ENCODE measurements at regions not wholly inside any gene's neighbourhood (a gene's known extent, or its start where the extent isn't known, plus 50 kb on each side); places are given as distances from the start of the nearest gene placed in this dataset.

- Histone ChIP-seq H4K20me1 (ENCODE audit: insufficient read depth, low read length) (no peaks in the 10 kb centered on the region), H3K4me3 (replicated peaks in 1 of 3; ENCODE audit: low read depth in 2 of 3, low read length in 3 of 3) (no peak overlapping the region), H2AFZ (ENCODE audit: insufficient read depth, low read depth, low read length, poor library complexity, severe bottlenecking) (no peak overlapping the region), H3K4me1 (ENCODE audit: control insufficient read depth in 1 of 2, insufficient read depth in 2 of 2, low read length in 2 of 2) (no peaks in the 10 kb centered on the region), H3K27ac (ENCODE audit: low read depth in 1 of 2, low read length in 2 of 2) (no peak overlapping the region), H3K9ac (ENCODE audit: insufficient read depth, low read length, poor library complexity, severe bottlenecking) (no peak overlapping the region), H3K27me3 (ENCODE audit: control insufficient read depth in 2 of 2, insufficient read depth in 2 of 2, low read length in 2 of 2) (no peaks in the 10 kb centered on the region), H3K79me2 (ENCODE audit: insufficient read depth, low read length) (no peaks in the 10 kb centered on the region), H3K4me2 (replicated peaks; ENCODE audit: extremely low read depth, low read length, poor library complexity, severe bottlenecking) (no peak overlapping the region), H3K9me3 (replicated peaks in 1 of 2; ENCODE audit: control insufficient read depth in 1 of 2, insufficient read depth in 1 of 2, low read length in 2 of 2) (peaks cover 5 to 8% of the 10 kb centered on the region in 2 donors), H3K36me3 (replicated peaks in 1 of 2; ENCODE audit: control insufficient read depth in 1 of 2, insufficient read depth in 2 of 2, low read length in 2 of 2) (no peaks in the 10 kb centered on the region)
- Mint-ChIP-seq H3K4me3 (no peak overlapping the region), H3K9me3 (peaks cover 1 to 11% (median 9%) of the 10 kb centered on the region in 7 donors), H3K27me3 (ENCODE audit: low read depth in 3 of 3) (no peaks in the 10 kb centered on the region), H3K36me3 (no peaks in the 10 kb centered on the region), H3K27ac (no peak overlapping the region), H3K4me1 (no peaks in the 10 kb centered on the region)
- no peak for DNase-seq
- no peak for TF ChIP-seq CTCF (IDR thresholded peaks at IDR 0.05)
- whole genome bisulfite sequencing (ENCODE audit: insufficient coverage) = no CpG with 5 or more reads among the region's 4 CpGs
- intact Hi-C loops (cut with micrococcal nuclease) = no loop called here
These were observed 703.6 kb downstream of the CPS1 start for GRCh38 chr2:211259831-211260476.

- Histone ChIP-seq H3K4me2 (replicated peaks; ENCODE audit: extremely low read depth, low read length, poor library complexity, severe bottlenecking) (no peak overlapping the region), H3K27ac (ENCODE audit: low read depth in 1 of 2, low read length in 2 of 2) (no peak overlapping the region), H3K9me3 (replicated peaks in 1 of 2; ENCODE audit: control insufficient read depth in 1 of 2, insufficient read depth in 1 of 2, low read length in 2 of 2) (peaks cover 0 to 4% of the 10 kb centered on the region in 2 donors), H2AFZ (ENCODE audit: insufficient read depth, low read depth, low read length, poor library complexity, severe bottlenecking) (no peak overlapping the region), H3K9ac (ENCODE audit: insufficient read depth, low read length, poor library complexity, severe bottlenecking) (no peak overlapping the region), H3K79me2 (ENCODE audit: insufficient read depth, low read length) (no peaks in the 10 kb centered on the region), H3K36me3 (replicated peaks in 1 of 2; ENCODE audit: control insufficient read depth in 1 of 2, insufficient read depth in 2 of 2, low read length in 2 of 2) (no peaks in the 10 kb centered on the region), H3K4me1 (ENCODE audit: control insufficient read depth in 1 of 2, insufficient read depth in 2 of 2, low read length in 2 of 2) (no peaks in the 10 kb centered on the region), H4K20me1 (ENCODE audit: insufficient read depth, low read length) (no peaks in the 10 kb centered on the region), H3K27me3 (ENCODE audit: control insufficient read depth in 2 of 2, insufficient read depth in 2 of 2, low read length in 2 of 2) (no peaks in the 10 kb centered on the region), H3K4me3 (replicated peaks in 1 of 3; ENCODE audit: low read depth in 2 of 3, low read length in 3 of 3) (no peak overlapping the region)
- WGBS (ENCODE audit: insufficient coverage) = no CpG with 5 or more reads among the region's 1 CpG
- intact Hi-C loops (cut with micrococcal nuclease) = no loop called here
- Mint-ChIP-seq H3K4me1 (no peaks in the 10 kb centered on the region), H3K27ac (no peak overlapping the region), H3K4me3 (no peak overlapping the region), H3K27me3 (ENCODE audit: low read depth in 3 of 3) (no peaks in the 10 kb centered on the region), H3K36me3 (no peaks in the 10 kb centered on the region), H3K9me3 (peaks cover 0 to 6% (median 0%) of the 10 kb centered on the region in 7 donors)
- no peak for TF ChIP-seq CTCF (IDR thresholded peaks at IDR 0.05)
- no peak for DNase-seq
These were observed 713.9 kb downstream of the CPS1 start for GRCh38 chr2:211270257-211270656.
